HG03520 (cell line): ENCODE measurements at regions not wholly inside any gene's neighbourhood (a gene's known extent, or its start where the extent isn't known, plus 50 kb on each side); places are given as distances from the start of the nearest gene placed in this dataset.

Experiments used
- ATAC-seq: cut with Tn5 transposase; IDR thresholded peaks from one replicate; pipeline ENCODE4 v1.9.1; 2021; ENCODE audit warnings: mild to moderate bottlenecking, moderate library complexity; ENCODE audit not compliant: unreplicated experiment

DNA sequence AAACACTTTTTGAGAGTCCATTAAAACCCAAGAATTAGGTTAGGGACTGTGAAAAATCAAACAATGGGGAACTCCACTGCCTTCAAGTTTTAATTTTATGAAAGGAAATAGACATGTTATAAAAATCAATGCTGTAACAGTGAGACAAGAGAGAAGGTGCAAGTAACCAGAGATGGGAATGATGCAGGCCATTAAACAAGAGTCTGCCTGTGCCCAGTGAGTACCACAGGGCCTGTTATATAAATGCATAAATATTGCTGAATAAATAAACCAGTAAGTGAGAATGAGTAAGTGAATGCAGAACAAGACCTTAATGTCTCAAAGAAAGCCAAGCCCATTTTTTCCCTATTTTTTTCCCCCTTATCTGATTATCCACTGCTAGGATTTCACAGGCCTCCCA lies 53.3 kb upstream of the BMP2K start:
- no peak for ATAC-seq
